ENCODE measurements at regions not wholly inside any gene's neighbourhood (a gene's known extent, or its start where the extent isn't known, plus 50 kb on each side); places are given as distances from the start of the nearest gene placed in this dataset.

DNA sequence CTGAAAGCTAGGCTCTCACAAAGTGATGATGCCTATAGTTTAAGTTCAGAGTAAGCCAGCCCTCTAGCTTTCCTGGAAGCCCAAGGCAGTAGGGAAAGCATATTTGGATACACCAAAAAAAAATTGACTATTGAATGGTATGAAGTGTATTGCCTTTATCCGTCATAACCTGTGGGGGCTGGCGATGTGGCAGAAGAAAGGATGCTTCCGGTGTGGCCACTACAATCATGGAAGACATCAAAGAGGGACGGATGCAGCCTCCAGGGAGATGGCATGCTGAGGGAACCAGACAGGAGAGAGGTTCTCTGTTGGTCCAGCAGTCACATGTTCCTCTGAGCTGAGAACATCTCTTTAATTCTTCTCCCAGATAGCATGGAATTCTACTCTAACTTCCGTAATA is 170.3 kb downstream of the TMEM18 start:
- DNase-seq, result no peak

DNA sequence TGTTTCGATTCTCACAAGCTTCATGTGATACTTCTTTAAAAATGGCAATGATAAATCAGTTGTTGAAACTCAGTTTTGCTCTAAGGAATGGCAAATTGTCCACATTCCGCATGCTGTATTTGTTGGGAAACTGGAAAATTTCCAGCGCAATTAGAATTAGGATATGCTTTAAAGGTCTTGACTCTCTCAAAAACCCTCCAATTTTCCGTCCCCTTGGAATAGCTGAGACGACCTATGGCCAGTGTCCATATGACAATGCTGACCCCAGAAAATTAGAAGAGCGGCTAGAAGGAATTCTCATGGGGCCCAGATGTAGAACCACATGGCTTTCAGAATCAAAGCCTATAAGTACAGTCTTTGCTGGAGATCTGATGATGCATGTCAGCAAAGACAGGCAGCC is 170.8 kb downstream of the TMEM18 start:
- DNase-seq, result no peak

DNA sequence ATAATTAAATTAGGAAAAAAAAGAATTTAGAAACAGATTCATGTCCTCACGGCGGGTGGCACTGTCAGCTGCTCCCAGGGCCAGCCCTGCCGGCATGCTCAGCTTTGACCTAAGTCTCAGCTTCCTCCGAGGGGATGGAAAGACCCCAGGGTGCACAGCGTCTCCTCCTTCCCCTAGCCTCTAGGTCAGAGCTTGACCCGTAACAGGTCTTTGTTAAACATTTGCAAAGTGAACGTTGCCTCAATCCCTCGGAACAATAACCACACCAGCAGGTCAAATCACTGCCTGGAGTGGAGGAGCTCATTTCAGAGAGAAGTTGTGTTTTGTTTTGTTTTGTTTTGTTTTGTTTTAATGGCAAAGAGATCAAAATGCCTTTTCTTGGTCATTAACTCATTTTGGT is 171.3 kb downstream of the TMEM18 start:
- no peak for DNase-seq

DNA sequence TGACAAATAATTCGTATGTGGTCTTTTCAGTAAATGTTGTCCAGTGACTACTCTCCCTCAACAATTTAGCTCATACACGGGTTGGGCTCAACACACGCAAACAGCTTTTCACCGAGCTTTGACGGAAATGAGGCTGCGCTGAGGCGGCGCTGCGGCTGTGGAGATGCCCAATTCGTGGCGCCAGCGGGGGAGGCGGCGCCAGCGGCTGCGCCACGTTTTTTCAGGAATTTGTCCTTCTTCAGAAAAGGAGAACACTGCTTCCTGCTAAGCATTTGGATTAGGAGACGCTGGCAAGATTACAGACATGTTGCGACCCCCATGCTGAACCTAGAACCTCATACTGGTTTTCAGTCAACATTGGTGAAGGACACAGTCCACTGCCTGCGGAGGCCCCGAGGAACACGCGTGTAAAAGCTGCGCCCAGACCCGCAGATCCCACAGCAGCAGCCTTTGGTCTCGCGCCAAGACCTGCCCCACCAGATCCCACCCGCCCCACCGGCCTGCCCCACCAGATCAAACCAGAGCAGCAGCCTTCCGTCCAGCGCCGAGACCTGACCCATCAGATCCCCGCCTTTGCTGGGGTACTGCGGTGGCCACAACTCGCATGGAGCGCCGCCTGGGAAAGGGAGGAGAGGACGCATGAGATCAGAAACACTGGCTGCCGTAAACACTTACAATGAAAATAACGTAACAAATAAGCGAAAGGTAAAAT is 173.8 kb downstream of the TMEM18 start:
- no peak for DNase-seq

DNA sequence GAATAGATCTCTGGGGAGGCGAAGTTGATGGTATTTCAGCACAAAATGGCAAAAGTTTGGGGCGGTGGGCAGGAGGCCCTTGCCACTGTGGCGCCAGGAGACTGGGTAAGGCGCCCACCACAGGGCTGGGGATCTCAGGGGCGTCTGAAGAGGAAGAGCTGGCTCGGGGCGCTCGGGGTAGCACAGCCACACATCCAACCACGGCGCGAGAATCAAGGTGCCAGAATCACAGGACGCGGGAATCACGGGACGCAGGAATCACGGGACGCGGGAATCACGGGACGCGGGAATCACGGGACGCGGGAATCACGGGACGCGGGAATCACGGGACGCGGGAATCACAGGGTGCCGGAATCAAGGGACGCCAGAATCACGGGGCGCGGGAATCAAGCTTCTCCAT is 174.4 kb downstream of the TMEM18 start:
- DNase-seq, result no peak

DNA sequence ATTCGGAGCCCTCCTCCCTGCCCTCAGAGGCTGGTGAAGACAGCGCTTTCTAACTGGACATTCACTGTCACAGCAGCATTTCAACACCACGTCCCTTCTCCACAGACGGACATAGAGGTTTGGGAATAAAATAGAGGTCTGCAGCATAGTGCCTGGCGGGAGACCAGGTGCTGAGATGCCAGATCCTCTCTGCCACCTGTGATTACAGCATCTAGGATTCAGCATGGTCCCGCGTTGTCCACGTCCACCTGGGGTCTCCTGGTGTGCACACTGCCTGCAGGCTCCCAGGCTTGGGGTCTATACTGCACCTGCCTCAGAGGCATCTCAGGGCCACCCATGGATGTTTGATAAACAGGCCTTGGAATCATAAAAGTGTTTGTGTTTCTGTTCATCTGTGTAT is 175.5 kb downstream of the TMEM18 start:
- no peak for DNase-seq

DNA sequence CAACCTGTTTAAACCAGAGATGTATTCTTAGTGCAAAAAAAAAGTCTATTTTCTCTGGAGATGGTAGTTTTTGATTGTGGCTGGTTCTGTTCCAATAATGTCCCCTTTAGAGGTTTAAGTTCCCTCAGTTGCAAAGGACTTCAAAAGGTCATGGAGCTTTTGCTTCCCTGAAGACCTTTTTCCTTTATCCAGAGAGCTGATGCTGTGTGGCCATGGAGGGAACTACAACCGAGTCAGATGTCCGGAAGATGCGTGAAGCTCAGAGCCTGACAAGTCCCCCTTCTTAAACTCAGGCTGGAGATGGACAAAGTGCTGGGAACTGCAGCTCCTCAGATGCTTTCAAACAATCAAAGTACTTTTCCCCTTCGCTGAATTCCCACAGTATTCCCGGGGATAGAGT is 176.1 kb downstream of the TMEM18 start:
- no peak for DNase-seq

DNA sequence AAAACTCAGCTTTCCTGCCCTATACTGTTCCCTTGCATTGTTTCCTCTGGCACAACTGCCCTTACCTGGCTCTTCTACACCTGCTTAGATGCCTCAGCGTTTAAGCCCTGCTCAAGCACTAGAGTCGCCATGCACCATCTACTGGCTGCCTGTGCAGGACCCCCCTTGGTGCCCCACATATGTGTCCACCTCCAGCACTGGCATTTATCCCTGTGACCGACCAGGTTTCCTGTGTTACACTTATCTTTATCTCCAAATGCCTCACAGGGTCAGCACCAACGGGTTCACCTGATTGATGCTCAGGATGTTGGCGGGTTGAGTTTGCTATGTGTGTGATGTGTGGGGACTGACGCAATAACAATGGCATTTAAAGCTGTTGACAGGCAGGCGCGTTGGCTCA is 177.5 kb downstream of the TMEM18 start:
- no peak for DNase-seq

DNA sequence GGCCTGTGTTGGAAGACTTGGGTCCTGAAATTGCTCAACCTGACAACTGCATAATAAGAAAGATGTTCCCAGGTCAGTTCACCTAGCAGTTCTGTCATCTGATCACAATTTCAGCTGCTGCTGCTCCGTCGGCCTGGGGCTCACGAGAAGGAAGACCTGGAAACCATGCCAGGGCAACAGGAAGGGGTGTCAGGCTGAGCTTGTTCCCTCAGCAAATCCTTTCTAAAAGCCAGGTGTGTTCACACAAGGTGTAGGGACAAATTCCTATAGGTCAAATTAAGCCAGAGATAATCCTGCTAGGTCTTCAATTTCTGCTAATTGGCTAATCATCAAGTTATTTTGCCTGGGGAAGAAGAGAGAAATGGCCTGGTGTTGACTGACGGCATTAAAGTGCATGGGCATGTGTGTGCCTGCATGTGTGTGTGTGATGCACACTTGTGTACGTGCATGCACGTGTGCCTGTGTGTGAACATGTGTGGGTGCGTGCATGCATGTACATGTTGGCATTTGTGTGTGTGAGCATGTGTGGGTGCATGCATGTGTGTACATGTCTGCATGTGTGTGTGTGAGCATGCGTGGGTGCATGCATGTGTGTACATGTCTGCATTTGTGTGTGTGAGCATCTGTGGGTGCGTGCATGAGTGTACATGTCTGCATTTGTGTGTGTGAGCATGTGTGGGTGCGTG is 178.6 kb downstream of the TMEM18 start:
- DNase-seq, result no peak

DNA sequence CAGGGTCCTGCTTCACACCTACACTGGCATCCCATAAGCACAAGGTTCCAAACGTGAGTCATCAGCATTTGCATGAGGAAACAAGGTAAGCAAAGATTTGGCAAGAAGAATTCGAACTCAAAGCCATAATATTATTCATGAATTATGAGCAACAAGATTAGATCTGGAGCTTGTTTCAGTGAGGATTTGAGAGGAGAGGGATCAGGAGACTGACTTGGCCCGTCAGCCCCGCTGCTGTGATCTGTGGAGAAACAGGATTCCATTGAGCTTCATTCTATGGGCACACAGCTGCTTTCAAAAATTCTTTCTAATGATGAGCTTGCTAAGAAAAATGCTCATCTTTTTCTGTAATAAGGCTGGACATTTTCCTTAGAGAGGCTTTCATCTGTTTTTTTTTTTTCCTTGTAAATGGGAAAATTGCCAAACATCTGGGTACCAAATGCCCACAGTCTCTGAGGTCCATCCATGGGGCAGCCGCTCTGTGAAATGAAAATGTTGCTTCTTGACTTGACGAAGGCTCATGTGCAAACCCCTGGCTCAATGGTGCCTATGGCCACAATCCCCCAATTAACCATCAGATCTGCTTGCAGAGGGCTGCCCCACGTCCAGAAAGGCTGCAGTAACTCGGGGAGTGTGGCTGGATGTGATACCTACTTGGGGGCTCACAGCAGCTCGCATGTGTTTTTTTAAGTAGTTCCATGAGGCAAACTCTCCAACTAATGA is 179.3 kb downstream of the TMEM18 start:
- DNase-seq, result no peak

DNA sequence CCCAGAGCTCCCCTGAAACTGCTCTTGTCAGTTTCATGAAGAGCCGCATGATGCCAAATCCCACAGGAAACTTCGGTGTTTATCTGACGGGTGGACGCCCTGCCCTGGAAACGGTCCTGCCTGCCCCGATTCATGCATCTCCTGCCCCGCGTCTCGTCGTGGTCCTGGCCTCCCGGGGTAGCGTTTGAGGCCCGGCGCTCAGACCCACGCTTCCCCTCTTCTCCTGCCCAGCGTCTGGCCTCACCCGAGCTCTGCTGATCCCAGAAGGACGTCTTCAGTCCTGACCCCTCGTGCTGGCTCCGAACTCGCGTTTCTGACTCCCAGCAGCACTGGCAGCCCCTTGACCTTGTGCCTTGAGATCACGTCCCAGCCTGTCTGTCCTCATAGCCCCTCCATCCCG is 180.5 kb downstream of the TMEM18 start:
- no peak for DNase-seq

DNA sequence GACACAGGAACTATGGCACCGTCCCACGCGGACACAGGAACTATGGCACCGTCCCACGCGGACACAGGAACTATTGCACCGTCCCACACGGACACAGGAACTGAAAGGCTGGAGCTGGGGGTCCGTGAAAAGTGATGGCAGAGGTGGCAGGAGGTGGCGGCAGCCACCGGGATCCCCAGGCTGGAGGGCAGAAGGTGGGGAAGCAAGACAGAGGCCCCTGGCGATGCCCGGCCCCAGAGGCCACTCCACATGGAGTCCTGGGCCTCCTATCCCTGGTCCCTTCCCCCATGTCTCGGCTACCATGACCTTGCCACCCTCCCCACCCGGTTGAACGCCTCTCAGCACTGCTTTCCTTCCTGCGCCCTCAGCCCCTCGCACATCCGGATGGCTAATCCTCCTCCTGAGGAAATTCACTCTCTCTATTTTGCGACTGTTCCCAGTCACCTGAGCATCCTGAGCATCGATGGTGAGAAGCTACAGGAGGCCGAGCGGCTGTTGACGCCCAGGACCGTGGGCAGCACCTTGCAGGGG is 181.4 kb downstream of the TMEM18 start:
- DNase-seq, result no peak

DNA sequence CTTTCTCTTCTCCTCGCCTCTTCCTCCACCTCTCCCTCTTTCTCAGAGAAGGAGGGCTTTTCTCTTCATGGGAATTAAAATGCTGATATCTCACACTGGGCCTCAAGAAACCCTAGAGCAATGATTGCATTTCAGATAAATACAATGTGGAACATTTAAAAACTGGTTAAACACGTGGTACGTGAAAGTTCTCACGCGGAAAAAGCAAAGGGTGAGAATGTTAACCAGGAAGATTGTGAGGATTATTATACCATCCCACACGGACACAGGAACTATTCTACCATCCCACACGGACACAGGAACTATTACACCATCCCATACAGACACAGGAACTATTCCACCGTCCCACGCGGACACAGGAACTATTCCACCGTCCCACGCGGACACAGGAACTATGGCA is 182.4 kb downstream of the TMEM18 start:
- DNase-seq, result no peak

DNA sequence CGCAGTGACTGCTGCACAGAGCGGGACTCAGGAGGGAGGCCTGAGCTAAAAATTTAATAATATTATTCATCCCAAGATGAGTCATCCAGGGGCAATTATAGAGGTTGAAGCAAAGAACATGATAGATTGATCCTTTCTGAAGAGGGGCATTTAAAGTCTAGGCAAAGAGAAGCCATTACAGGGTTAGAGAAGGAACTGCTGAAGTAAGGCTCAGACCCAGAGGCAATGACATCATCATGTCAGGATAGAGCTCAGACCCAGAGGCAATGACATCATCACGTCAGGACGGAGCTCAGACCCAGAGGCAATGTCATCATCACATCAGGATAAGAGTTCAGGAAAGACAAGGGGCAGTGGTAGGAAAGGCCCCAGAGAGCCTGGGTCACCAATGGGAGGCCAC is 184.0 kb downstream of the TMEM18 start:
- DNase-seq, result no peak

DNA sequence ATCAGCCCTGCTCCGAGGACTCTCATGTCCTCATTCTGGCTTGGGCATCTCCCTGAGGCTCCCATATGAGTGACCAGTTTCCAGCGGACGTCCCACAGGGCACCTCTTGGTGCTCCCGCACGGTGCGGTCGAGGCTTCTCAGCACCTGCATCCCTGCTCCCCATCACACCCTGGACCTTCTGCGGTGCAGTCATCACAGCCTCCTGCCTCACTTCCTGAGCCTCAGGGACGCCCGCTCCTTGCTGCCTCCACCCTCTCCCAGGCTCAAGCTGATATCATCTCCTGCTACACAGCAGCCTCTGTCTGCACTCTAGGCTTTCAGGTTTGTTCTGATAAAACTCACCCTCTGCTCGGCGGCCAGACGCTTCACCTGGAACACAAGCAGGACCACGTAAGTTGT is 185.0 kb downstream of the TMEM18 start:
- no peak for DNase-seq

DNA sequence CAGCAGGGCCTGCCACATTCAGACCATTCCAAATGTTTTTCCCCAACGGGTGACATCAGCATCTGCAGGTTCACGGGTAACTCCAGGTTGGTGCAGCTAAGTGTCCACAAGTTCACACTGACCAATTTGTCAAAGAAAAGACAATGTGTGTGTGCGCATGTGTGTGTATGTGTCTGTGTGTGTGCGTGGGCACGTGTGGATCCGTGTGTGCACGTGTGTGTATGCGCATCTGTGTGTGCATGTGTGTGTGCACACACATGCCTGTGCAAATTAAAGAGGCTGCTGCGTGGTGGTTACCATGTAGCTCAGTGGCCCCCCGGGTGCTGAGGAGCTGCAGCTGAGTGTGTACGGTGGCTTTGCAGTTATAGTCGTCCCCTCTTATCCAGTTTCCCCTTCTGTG is 187.4 kb downstream of the TMEM18 start:
- DNase-seq, result no peak

DNA sequence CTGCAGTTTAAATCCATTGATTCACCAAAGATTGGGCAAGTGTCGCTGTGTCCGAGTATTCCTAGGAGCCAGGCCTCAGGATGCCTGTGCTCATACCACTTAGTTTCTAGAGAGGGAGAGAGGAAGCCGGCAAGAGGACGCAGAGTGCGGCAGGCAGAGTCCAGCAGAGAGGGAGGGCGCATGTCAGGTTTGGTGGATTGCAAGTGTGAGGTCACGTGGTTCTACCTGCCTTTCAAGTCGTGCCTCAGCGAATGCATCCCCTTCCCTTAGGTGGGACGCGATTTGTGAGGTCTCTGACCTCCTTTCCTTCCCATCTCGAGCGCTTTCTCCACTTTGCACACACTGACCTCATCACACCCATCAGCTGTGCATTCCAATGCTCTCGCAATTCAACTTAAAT is 188.1 kb downstream of the TMEM18 start:
- no peak for DNase-seq

DNA sequence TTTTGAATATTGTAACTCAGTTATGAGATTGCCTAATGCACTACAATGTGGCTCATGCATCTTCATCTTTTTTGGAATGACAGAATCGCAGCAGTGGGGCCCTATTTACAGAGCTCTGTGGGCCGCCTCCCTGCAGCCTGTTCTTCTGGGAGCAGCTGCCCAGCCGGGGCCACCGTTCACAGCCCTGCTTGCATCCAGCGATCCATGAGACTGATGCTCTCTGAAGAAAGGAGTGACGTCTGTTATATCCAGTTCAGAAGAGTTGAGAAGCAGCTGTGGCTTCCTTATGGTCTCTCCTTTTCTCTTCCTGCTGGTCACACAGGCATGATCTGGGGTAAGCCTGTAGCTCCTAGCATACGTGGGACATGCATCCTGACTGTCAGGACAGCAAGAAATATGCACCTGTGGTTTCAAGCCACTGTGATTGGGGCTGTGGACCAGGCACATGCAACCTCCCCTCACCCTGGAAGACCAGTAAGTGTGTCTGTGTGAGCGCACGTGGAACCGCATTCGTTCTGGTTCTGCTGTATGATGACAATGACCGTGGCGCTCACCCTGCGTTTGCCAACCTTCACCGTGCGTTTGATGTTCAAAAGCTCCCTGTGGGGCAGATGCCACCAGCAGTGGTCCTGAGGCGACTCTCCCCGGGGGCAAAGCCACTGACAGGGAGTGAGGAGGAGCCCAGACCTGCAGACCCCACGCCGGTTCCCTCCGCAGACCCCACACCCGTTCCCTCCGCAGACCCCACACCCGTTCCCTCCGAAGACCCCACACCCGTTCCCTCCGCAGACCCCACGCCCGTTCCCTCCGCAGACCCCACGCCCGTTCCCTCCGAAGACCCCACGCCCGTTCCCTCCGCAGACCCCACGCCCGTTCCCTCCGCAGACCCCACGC is 189.8 kb downstream of the TMEM18 start:
- no peak for DNase-seq

DNA sequence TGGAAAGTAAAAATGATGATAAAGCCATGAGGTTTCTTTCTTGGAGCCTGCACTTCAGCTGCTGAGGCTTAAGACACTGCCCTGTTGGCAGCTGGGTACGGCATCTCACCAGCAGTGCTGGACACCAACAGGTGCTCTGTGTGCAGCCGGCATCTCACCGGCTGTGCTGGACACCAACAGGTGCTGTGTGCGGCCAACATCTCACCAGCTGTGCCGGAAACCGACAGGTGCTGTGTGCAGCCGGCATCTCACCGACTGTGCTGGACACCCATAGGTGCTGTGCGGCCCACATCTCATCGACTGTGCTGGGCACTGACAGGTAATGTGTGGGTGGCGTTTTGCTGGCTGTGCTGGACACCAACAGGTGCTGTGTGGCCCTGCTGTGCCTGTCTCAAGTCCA is 190.8 kb downstream of the TMEM18 start:
- peak; percentile 15 for DNase-seq

DNA sequence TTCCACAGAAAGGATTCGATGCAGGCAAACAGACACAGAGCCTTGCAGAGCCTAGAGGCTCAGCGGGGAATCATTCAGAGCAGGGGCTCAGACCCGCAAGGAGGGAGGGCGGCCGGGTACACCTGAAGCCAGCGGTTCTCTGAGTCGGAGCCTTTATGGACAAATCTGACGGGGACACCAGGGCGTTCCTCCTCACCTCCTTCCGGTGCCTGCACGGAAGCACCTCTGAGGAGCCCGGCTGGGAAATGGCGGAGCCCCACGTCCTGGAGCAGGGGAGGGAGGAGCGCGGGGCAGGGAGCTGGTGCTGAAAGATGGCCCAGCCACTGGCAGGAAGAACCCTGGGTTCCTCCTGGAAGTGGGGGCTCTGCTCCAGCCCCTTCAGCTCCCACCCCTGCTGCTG is 193.5 kb upstream of the ALKAL2 start:
- DNase-seq, result no peak

DNA sequence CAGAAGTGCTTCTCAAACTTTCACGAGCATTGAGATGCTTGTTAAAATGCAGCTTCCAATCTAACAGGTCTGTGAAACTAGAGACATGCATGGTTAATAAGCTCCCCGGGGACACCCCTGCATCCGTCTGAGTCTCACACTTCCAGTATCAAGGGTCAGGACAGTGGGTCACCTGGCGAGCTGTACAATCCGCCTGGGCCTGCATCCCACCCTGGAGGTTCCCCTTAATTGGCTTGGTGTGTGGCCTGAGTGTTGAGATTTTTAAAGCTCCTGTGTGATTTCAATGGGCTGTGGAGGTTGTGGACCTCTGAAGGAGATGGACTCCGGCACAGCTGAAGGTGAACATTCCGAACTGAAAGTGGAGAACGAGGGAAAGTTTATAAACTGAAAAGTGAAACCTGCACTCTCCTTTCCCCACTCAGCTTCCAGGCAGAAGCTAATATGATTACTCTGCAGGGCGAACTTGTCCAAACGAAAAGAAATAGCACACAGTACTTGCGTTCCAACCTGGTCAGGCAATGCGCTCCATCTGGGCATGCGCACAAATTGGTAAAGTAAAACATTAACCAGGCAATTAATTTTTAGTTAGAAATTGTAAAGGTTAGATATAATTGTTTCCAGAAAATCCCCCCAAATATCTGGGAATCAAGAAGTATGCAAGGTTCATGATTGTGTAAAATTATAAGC is 191.7 kb upstream of the ALKAL2 start:
- DNase-seq, result no peak

DNA sequence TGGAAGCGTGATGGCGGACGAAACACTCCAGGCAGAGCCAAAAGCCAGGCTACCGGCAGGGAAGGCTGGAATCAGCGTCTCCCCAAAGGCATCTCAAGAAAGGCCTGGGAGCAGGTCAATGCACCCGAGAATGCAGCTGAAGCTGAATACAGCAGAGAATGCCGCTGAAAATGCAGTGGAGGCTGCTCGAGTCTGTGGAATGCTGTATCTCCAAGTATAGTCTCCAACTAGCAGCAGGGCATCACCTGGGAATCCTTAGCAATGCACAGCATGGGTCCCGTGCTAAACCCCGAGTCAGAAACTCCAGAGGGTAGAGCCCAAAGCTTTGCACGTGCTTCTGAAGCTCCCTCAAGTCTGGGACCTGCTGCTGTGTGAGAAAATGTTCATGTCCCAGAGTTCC is 191.1 kb upstream of the ALKAL2 start:
- DNase-seq, result no peak

Data from NCI-H774 (cell line).